CD4-positive, alpha-beta T cell treated with Interleukin-1 beta for 1 hour (primary cell): ENCODE measurements at regions not wholly inside any gene's neighbourhood (a gene's known extent, or its start where the extent isn't known, plus 50 kb on each side); places are given as distances from the start of the nearest gene placed in this dataset.
"Not testable (repeated sequence)": the region's sequence is repeated elsewhere in the genome, so short reads cannot be mapped to it uniquely, and the experiment has no call there.

ENCODE experiments used
- DNase-seq, 2 donors: peaks; one replicate each; pipeline ENCODE4 v3.0.0-alpha.2; 2020 to 2022

DNA sequence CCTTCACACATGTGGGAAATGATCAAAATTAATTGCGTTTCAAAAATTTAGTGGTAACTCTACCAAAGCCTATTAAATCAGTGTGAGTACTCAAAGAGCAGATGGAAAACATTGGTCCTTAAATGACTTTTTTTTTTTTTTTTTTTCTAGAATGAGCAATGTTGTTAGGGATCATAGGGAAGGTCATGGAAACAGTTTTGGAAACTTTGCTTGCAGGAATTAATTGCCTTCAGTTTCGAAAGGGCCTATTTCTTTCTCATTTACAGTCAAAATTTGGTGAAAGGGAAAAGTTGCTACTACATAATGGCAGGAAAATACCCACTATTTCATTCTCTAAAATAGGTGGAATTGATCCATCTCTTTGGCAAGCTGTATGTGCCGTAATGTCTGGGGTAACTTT lies 160.9 kb downstream of the RTL9 start:
- DNase-seq = no peak

DNA sequence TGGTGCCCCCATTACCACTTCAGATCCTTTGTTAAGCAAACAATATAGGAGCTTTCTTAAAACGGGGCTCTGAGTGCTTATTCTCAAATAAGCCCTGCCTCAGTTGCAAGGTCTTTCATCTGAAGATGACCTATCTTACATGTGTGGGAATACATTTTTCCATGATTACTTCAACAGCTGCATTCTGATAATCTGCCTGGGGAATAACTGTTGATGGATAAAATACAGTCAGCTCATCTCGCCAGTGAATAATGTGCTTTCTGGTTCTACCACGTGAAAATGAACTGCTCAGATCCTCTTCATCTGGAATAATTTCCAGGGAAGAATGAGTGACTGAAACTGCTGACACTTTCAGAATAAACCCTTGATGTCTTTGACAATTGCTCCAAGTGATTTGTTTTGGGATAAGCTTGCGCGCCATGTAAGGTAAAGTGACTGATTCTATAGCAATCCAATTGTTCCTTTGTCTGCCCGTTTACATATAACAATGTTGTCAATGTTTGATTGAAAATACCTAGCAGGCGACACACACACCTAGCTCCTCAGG lies 161.3 kb downstream of the RTL9 start:
- no peak for DNase-seq

DNA sequence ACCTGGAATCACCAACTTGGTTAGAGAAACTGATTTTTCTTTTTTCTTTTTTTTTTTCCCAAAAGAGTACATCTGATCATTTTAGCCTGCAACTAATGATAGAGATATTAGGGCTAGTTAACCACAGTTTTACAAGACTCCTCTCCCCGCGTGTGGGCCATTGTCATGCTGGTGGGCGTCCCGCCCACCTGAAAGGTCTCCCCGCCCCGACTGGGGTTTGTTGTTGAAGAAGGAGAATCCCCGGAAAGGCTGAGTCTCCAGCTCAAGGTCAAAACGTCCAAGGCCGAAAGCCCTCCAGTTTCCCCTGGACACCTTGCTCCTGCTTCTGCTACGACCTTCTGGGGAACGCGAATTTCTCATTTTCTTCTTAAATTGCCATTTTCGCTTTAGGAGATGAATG lies 162.0 kb downstream of the RTL9 start:
- DNase-seq = not testable (repeated sequence)

DNA sequence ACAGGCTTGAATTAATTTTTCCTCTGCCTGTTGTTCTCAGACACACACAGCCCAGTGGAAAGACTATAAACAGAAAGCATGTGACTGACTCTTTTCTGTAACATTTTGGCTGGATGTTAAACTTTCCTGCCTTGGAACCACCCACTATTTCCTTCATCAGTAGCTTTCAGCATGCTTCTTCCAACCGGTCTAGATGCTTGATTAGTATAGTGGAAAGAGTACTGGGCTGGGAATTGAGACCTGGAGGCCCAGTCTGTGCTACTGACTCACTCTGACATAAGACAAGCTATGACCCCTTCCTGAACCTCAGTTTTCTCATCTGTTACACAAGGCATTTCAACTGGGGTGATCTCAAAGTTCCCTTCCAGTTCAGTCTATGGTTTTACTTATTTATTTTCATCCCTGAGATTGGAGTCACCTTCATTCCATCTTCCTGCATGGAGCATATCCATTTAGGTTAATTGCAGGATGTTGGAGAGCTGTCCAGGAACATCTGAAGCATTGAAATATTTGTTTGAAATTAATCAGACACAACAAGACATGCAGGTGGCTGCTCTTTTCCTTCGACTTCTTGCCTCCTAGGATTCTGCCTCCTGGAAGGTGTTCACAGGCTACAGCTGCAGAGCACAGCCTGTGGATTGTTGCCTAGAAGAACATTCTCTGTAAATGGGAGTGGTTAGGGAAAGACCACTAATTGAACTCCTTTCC lies 173.4 kb downstream of the RTL9 start:
- DNase-seq = no peak

DNA sequence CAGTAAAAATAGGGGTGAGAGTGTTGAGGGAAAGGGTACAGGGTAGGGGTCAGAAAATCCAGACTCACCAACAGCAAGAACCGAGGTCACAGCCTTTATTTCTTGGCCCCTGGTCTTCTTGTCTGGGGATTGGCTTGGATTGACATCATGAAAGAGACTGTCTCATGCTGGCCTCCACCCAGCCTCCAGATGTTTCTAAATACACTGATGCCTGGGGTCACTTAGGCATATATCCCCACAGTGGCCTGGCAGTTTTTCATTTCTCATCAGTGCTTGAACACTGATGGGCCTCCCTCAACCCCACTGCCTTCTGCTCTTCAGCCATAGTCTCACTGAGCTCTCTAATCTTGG lies 173.9 kb downstream of the RTL9 start:
- DNase-seq = no peak

DNA sequence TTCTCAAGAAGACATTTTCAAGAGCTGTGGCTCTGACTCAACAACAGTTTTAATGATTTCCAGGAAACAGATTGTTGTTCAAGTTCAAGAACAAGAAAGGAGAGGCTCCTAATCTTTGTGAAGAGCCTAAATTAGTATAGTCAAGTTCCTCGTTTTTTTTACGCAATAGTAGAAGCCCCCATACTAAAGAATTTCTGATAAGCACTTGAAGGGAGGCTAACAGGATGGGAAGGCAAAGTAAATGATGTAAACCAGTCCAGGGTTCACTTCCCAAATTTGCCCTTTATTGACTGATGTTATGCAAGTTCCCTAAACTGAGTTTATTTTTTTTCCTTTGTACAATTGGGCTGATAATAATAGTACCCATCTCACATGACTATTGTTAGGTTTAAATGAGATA lies 178.2 kb downstream of the RTL9 start:
- DNase-seq = no peak

DNA sequence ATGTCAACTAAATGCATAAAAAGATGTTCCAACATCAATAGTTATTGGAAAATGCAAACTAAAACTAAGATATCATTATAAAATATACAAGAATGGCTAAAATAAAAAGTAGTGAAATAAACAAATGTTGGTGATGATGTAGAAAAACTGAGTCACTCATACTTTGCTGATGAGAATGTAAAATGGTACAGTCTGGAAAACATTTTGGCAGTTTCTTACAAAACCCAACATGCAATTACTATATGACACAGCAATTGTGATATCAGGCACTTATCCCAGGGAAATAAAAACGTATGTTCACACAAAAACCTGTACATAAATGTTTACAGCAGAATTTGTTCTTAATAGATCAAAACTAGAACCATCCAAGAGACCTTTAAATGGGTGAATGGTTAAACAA lies 182.6 kb downstream of the RTL9 start:
- DNase-seq = no peak

DNA sequence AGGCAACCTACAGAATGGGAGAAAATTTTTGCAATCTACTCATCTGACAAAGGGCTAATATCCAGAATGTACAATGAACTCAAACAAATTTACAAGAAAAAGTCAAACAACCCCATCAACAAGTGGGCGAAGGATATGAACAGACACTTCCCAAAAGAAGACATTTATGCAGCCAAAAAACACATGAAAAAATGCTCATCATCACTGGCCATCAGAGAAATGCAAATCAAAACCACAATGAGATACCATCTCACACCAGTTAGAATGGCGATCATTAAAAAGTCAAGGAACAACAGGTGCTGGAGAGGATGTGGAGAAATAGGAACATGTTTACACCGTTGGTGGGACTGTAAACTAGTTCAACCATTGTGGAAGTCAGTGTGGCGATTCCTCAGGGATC lies 192.2 kb downstream of the RTL9 start:
- DNase-seq = not testable (repeated sequence)

DNA sequence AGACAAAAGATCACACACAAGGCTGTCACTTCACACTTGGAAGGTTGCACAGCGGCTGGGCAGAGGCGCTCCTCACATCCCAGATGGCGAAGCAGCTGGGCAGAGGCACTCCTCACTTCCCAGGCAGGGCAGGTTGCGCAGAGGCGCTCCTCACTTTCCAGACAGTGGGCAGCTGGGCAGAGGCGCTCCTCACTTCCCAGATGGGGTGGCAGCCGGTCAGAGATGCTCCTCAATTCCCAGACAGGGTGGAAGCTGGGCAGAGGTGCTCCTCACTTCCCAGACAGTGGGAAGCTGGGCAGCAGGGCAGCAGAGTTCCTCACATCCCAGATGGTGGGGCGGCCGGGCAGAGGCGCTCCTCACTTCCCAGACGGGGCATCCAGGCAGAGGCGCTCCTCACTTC lies 199.2 kb downstream of the RTL9 start:
- DNase-seq = no peak

DNA sequence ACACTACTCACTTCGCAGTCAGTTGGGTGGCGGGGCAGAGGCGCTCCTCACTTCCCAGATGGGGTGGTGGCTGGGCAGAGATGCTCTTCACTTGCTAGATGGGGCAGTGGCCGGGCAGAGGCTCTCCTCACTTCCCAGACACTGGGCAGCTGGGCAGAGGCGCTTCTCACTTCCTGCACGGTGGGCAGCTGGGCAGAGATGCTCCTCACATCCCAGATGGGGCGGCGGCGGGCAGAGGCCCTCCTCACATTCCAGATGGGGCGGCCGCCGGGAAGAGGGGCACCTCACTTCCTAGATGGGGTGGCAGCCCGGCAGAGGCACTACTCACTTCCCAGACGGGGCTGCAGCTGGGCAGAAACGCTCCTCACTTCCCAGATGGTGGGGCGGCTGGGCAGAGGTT lies 199.8 kb downstream of the RTL9 start:
- DNase-seq = no peak

DNA sequence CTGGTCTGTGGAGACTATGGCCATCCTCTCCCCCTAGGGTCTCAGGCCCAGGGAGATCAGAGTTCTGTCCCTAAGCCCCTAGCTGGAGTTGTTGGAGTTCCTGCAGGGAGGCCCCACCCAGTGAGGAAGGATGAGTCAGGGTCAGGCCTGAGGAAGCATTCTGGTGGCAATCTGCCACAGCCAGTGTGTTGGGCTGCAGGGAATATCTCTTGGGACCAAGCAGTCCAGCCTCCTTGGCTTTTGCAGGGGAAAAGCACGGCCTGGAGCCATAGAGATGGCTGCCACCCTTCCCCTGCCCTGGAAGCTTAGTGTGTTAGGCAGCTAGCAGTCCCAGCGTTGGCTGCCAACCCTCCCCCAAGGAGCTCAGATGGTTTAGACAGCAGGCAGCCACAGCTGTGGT lies 202.4 kb downstream of the RTL9 start:
- DNase-seq = no peak

DNA sequence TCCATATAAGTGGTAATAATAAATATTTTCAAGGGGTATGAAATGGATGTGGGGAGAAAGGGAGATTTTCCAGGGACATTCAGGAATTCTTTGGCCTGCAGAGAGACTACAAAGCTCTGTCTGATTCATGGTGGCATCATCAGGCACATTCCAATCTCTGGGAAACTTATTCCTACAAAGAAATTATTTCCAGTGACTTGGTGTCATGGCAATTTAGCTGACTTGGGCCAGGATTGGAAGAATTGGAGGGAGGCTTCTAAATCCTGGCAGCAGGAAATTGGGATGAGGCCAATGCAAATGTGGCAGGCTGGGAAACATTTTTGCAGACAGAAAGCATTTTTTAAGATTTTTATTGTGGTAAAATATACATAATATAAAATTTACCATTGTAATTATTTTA lies 204.6 kb downstream of the RTL9 start:
- no peak for DNase-seq

DNA sequence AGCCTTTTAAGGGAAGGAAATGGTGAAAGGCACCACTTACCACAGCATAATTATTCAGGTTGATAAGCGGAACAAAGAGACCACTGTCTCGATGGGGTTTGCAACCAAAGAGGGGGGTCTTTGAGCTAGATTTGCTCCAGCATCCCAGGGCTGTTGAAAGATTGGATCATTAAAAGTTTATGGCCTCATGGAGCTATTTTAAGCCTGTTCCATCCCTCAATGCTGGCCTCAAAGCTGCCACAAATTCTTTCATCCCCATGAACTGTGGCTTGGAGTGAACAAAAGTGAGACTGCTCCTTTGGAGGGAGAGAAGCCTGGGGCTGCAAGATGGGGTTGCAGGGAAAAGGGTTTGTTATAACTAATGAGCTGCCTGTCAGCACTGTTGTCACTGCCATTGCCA lies 209.8 kb downstream of the RTL9 start:
- no peak for DNase-seq

DNA sequence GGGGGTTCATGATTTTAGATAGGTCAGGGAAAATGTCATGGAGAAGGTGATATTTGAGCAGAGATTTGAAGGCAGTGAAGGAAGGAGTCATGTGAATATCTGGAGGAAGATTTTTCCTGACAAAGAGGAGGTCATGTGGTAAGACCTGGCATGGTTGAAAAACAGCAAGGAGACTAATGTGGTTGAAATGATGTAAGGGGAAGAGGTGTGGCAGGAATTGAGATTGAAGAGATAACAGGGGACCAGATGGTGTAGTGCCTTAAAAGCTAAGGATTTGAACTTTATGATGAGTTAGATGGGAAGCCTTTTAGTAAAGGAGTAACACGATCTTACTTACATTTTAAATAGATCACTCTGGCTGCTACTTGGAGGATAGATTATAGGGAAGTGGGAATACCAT lies 210.9 kb downstream of the RTL9 start:
- no peak for DNase-seq

DNA sequence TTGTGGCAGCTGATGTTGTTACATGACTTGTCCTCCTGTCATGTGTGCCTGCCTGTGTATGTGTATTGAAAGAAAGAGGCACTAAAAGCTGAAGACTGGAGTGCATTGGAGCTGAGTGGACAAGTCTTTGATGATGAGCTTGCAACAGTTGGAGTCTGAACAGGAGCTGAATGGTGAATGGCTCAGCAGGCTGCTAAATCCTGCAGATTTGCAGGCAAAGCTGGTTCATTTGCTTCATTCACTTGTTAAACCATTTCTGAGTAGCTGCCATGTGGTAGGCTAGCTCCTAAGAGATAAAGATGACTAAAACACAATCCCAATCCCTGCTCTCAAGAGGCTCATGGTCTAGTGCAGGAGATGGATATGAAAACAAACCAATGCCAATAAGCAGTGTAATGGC lies 217.3 kb downstream of the CHRDL1 start:
- DNase-seq = no peak

DNA sequence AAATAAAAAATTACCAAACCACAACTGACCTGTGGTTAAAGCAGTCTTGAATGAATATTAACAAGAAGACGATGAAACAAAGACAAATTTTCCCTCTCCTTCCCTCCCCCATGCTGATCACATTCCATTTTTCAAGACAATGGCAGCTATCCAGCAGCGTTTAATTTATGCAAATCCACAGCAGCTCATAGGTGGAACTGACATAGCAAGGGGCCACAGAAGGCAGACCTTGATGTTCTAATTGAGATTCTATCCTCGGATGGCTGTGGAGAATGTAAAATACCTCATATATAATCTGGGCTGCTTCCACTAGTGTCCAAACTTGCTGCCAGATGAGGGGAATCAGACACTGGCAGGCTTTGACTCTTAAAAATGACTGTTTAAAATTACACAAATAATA lies 211.5 kb downstream of the CHRDL1 start:
- no peak for DNase-seq

DNA sequence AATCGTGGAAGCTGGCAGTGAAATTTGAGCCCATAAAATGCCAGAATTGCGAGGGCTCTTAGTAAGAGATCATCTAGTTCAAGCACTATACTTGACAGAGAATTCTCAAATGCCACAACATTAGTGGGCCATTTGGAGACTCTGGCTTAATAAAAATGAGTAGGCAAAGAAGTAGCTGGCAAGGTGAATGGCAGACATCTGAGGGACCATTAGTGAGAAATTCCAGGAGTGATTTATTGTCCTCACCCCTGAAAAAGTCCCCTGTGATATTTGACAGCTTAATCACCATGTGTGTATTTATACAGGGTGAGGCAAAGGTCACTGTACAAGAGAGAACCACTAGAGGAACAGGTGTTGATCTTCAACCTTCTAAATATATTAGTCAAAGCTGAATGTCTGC lies 207.5 kb downstream of the CHRDL1 start:
- DNase-seq = no peak

DNA sequence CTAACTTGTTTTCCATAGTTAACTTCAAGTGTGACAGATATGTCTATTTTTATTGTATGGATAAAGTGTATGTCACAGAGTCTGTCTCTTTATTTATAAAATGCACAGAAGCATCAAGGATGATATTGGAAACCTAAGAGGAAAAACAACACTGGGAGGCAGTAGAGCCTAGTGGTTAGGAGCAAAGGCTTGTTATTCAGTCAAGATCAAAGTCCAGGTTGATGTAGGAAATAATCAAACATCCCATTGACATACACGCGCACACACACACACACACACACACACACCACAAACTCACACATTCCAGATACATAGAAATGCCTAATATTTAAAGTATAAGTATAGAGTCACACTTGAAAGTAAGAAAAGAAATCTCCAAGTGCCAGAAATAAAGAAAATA lies 206.8 kb downstream of the CHRDL1 start:
- no peak for DNase-seq

DNA sequence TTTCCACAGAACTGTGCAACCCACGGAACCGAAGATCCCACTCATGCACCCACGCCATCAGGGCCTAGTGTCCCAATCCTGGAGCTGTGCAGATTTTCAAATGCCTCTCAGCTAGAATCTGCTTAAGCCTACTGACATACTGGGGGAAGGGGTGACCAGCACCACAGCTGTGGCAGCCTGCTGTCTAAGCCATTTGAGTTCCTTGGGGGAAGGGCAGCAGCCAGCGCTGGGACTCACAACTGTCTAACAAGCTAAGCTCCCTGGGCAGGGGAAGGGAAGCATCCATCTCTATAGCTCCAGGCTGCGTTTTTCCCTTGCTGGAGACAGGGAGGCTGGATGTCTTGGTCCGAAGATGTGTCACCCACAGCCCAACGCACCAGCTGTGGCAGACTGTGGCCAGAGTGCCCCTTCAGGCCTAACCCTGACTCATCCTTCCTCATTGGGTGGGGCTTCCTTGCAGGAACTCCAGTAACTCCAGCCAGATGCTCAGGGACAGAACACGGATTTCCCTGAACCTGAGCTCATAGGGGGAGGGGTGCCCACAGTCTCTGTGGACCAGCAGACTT lies 194.8 kb downstream of the CHRDL1 start:
- DNase-seq = no peak

DNA sequence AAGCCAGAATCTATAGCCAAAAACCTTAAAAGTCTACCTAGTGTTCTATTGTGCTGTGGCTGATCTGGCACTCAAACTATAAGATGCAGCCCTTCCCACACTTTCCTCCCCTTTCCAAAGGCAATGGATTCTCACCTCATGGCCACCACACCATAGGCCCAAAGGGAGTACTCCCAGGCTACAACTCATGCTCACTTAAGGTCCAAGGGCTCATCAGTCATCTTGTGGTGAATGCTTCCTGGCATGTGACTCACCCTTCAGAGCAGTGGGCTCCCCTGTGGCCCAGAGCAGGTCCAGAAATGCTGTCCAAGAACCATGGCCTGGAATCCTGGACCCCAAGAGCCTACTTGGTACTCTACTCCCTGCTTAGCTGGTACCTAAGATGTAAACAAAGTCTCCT lies 181.0 kb downstream of the CHRDL1 start:
- DNase-seq = no peak
